HUES6 (cell line): ENCODE measurements at regions not wholly inside any gene's neighbourhood (a gene's known extent, or its start where the extent isn't known, plus 50 kb on each side); places are given as distances from the start of the nearest gene placed in this dataset.

Experiments
- H3K27ac ChIP-seq: 2 replicates; pipeline ENCODE4 v1.7.0; 2013; ENCODE audit warnings: low read depth, mild to moderate bottlenecking, low read length, inconsistent platforms
- H3K27me3 ChIP-seq: 2 replicates; pipeline ENCODE4 v1.6.1; 2013; ENCODE audit warnings: low read length; ENCODE audit not compliant: control insufficient read depth, insufficient read depth
- H3K36me3 ChIP-seq: 2 replicates; pipeline ENCODE4 v1.6.1; 2013; ENCODE audit warnings: low read length; ENCODE audit not compliant: control insufficient read depth, insufficient read depth
- H3K4me1 ChIP-seq: 2 replicates; pipeline ENCODE4 v1.6.1; 2013; ENCODE audit warnings: low read length; ENCODE audit not compliant: control insufficient read depth, insufficient read depth
- H3K4me3 ChIP-seq: 2 replicates; pipeline ENCODE4 v1.5.1; 2013; ENCODE audit warnings: low read depth, low read length
- H3K9ac ChIP-seq: one replicate; pipeline ENCODE4 v1.6.1; 2013; ENCODE audit warnings: mild to moderate bottlenecking, low read length
- H3K9me3 ChIP-seq: 2 replicates; pipeline ENCODE4 v1.6.1; 2013; ENCODE audit warnings: low read depth, low read length; ENCODE audit not compliant: control insufficient read depth, insufficient read depth

DNA sequence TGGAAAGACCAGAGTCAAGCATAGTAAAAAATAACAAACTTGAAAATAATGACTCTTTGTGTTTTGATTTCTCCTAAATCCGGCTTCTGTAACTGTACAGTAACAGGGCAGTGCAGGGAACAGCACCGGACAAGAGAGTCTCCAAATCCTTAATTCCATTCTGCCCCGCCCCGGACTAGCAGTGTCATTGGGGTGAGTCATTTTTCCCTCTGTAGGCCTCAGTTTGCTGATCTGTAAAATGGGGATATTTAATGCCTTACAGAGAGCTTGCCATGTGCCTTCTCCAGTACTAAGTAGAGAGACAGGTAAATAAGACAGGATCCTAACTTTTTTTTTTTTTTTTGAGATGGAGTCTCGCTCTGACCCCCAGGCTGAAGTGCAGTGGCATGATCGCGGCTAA is 83.6 kb upstream of the TBC1D3K start:
- no peaks in the 10 kb centered on the region for H3K27me3 ChIP-seq
- H3K9me3 ChIP-seq, result no peaks in the 10 kb centered on the region
- H3K4me3 ChIP-seq, result no peak overlapping the region
- no peak overlapping the region for H3K9ac ChIP-seq
- H3K36me3 ChIP-seq, result no peaks in the 10 kb centered on the region
- H3K27ac ChIP-seq, result no peak overlapping the region
- no peaks in the 10 kb centered on the region for H3K4me1 ChIP-seq

DNA sequence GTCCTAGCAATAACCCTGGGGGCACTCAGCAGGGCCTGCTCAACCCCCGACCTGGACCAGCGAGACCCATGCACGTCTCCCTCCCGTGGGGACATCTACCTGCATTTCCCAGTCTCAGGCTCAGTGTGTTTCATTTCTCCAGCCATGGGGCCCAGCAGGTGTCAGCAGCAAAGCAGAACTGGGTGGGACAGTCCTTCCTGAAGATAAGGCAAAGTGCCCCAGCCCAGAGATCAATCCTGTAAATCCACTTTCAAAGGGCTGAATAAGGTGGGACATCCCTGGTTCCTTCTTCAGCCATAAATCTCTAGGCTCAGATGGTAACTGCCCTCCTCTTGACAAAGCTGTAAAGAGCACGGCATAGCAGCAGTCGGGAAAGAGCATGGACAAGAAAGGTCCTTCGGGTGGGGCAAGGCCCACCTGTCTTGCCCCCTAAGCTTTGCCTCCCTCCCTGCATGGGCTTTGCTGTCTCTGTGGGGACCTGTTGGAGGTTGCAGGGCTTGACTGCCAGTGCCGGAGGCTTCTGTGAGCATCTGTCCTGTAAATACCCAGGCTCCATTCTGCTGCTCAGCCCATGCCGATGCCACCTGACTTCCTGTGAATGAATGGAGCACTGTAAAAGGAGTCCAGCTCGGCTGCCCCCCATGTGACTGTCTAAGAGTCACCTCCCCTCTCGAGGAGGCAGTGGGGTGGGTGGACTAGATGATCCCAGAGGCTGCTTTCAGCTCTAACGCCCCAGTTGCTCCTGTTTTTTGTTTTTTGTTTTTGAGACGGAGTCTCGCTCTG is 84.8 kb upstream of the TBC1D3K start:
- Histone ChIP-seq H3K4me3 (no peak overlapping the region), H3K27me3 (no peaks in the 10 kb centered on the region), H3K27ac (no peak overlapping the region), H3K9me3 (no peaks in the 10 kb centered on the region), H3K36me3 (no peaks in the 10 kb centered on the region), H3K9ac (no peak overlapping the region), H3K4me1 (no peaks in the 10 kb centered on the region)

DNA sequence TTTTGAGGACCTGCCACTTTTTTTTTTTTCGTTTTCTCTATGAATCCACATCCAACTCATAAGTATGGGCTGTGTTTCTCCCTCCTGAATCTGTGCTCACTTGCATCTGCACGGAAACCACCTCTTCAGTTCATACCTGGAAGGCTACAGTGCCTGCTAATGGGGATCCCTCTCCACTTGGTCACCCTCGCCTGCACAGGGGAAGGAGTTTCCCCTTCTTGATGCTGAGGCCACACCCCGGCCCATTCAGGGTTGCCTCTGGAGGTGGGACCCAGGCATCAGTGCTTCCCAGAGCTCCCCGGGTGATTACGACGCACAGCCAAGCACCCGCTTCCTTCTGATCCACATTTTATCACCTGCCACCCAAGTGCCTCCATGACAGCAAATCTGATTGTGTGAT is 85.9 kb upstream of the TBC1D3K start:
- Histone ChIP-seq H3K36me3 (no peaks in the 10 kb centered on the region), H3K9ac (no peak overlapping the region), H3K9me3 (no peaks in the 10 kb centered on the region), H3K4me3 (no peak overlapping the region), H3K27me3 (no peaks in the 10 kb centered on the region), H3K4me1 (no peaks in the 10 kb centered on the region), H3K27ac (no peak overlapping the region)

DNA sequence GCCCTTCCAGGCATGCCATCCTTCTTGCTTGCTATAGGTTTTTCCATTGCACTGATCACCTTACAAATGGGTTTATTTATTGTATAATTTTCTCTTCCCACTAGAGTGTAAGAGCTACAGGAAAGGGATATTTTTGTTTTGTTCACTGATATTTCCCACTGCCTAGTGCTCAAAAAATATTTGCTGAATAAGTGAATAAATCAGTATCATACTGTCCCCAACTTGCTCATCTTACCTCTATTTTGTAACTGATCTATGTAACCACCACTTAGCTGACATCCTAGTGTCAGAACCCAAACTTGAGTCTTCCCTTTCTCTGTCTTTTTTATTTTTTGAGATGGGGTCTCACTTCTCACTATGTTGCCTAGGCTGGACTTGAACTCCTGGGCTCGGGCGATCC is 87.6 kb upstream of the TBC1D3K start:
- Histone ChIP-seq H3K4me3 (no peak overlapping the region), H3K36me3 (no peaks in the 10 kb centered on the region), H3K4me1 (no peaks in the 10 kb centered on the region), H3K27me3 (no peaks in the 10 kb centered on the region), H3K9ac (no peak overlapping the region), H3K9me3 (no peaks in the 10 kb centered on the region), H3K27ac (no peak overlapping the region)

DNA sequence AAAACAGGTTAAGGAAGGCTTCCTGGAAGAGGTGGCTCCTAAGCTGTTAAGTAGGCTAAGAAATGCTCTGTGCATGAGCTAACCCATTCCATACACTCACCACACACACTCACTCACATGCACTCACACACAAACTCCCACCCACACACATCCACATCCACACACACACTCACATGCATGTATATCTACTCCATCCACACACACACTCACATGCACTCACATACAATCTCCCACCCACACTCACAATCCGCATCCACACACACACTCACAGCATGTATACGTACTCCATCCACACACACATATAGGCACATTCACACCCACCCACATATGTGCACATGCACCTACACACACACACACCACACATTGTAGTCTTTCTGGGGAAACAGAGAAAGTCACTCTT is 89.3 kb upstream of the HNF1B start:
- no peak overlapping the region for H3K9ac ChIP-seq
- no peaks in the 10 kb centered on the region for H3K36me3 ChIP-seq
- no peaks in the 10 kb centered on the region for H3K9me3 ChIP-seq
- H3K4me3 ChIP-seq, result no peak overlapping the region
- no peaks in the 10 kb centered on the region for H3K27me3 ChIP-seq
- no peak overlapping the region for H3K27ac ChIP-seq
- H3K4me1 ChIP-seq, result peaks cover 10% of the 10 kb centered on the region

DNA sequence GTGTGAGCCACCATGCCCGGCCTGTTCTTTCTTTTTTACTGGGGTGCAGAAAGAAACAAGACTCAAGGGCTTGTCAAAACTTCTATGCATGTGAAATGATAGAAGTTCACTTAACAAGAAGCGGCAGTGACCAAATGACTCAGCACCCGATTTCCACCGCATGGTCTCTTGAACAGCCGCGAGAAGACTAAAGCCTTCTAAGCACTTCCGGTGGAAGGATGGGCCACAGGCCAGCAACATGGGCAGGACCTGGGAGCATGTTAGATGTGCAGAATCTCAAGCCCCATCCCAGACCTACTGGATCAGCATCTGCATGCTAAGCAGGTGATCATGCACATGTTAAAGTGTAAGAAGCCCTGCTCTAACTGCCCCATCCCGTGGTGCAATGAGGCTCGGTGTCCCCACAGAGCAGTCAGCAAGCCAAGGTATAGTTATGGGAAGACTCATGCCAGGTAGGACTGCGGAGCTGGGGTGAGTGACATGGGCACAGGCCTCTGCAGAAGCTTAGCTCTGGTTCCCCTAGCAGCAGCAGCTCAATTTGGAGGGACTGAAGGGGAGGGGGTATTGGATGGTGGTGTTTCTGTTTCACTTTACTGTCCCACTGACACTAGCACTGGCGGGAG is 88.5 kb upstream of the HNF1B start:
- Histone ChIP-seq H3K27me3 (no peaks in the 10 kb centered on the region), H3K27ac (no peak overlapping the region), H3K4me1 (peaks cover 17% of the 10 kb centered on the region), H3K36me3 (no peaks in the 10 kb centered on the region), H3K4me3 (no peak overlapping the region), H3K9ac (no peak overlapping the region), H3K9me3 (no peaks in the 10 kb centered on the region)

DNA sequence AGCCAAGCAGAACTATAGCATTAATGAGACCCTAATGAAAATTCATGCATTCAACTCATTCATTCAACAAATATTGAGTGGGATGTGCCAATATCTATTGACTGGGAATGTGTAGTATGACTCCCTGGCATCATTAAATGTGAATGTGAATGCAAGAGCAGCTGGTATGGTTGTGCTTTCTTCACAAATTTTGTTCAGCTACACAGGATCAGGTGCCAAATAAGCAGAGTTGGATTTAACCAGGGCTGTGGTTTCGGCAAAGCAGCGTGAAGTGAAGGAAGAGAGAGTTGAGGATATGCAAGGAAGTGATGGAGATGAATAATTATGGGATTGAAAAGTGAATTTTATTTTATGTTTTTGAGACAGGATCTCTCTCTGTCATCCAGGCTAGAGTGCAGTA is 87.1 kb upstream of the HNF1B start:
- no peaks in the 10 kb centered on the region for H3K27me3 ChIP-seq
- no peak overlapping the region for H3K27ac ChIP-seq
- H3K9me3 ChIP-seq, result no peaks in the 10 kb centered on the region
- H3K4me1 ChIP-seq, result peaks cover 19% of the 10 kb centered on the region
- H3K9ac ChIP-seq, result no peak overlapping the region
- no peaks in the 10 kb centered on the region for H3K36me3 ChIP-seq
- no peak overlapping the region for H3K4me3 ChIP-seq

DNA sequence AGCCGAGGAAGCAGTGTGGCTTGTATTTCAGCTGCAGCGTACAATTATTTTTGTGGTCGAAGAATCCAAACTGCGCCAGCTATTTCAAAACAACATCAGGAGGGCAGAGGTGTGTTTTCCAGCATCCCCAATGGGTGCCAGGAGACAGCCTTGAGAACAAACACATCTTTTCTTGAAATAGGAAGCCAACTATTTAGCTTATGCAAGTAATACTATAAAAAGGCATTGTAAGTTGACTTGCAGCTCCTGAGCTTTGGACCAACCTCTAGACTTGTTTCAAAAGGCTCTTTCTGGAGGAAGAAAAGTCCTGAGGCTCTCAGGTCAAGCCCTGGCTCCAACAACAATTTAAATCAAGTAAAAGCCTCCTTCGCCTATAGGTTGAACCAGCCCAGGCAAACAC is 86.6 kb upstream of the HNF1B start:
- Histone ChIP-seq H3K4me3 (no peak overlapping the region), H3K27me3 (no peaks in the 10 kb centered on the region), H3K27ac (no peak overlapping the region), H3K4me1 (peaks cover 19% of the 10 kb centered on the region), H3K9ac (no peak overlapping the region), H3K36me3 (no peaks in the 10 kb centered on the region), H3K9me3 (no peaks in the 10 kb centered on the region)

DNA sequence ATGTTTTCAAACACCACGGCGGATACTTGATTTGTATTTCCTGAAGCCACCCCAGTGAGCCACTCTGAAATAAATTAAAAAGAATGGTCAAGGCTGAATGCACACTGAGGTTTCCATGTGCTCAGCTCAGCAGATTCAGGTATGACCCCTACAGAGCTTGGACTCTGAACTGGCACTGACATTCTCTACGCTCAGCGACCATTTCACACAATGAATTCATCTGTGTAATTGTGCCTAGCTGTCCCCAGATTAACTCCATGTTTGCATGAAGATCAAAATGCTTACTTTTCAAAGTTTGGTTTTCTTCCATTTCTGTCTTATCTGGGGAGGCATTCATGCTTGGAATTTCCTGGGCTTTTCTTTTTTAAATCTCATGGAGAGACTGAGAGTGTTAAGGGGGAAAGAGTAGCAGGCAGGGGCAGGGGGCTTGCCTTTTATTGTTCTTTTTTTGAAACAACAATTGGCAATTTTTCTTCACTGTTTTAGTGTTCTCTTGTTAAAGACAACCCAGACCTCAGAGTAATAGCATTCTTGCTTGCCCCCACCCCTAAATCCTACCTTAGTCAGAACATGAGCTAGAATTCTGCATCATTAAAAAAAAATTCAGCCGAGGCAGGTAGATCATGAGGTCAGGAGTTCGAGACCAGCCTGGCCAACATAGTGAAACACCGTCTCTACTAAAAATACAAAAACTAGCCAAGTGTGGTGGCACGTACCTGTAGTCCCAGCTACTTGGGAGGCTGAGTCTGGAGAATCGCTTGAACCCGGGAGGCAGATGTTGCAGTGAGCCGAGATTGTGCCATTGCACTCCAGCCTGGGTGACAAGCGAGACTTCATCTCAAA is 85.5 kb upstream of the HNF1B start:
- Histone ChIP-seq H3K4me1 (peaks cover 24% of the 10 kb centered on the region), H3K9ac (no peak overlapping the region)

DNA sequence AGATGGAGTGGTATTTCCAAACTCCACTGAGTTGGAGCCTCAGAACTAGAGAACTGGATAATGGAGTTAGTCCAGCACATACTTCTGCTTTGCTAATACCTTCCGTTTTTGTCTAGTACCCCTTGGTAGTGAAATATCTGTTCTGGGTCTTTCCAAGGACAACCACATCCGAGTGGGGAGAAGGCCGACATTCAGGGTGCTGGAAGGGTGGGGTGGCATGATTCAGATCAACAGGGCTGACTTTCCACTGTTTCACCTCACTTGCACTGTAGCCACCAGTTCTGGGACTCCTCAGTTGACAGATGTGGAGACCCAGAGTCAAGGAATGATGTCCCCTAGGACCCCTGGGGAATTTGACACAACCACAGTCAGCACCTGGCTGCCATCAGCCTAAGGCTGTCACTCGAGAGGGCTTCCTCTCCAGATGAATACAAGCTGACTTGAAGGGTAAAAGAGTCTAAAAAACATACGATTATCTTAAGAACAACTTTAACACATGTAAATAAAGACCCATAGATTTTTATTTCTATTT is 84.8 kb upstream of the HNF1B start:
- Histone ChIP-seq H3K27ac (no peak overlapping the region), H3K9ac (no peak overlapping the region), H3K36me3 (no peaks in the 10 kb centered on the region), H3K4me3 (no peak overlapping the region), H3K27me3 (no peaks in the 10 kb centered on the region), H3K9me3 (no peaks in the 10 kb centered on the region), H3K4me1 (peaks cover 30% of the 10 kb centered on the region)

More for the DNA sequence above, 85.5 kb upstream of the HNF1B start:
- Histone ChIP-seq H3K4me3 (no peak overlapping the region), H3K27ac (no peak overlapping the region), H3K36me3 (no peaks in the 10 kb centered on the region), H3K9me3 (no peaks in the 10 kb centered on the region), H3K27me3 (no peaks in the 10 kb centered on the region)

DNA sequence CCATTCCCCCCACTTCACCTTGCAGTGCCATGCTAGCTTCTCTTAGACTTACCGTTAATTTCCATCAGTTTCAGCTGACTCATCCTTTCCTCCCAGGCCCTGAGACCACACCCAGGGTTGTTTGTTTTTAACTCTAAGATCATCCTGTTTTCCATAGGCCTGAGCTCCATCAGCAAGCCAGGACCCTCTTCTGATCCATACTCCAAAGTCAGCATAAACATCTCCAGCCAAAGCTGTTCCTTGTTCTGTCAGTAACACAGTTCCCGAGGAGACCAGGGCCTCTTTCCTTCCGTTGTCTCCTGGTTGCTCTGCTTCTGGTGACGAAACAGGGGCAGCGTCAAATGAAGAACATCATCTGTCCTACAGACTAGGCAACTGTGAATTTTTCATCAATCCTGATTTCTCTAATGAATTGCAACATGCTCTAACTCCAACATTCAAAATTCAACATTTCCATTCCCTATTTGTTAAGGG is 83.8 kb upstream of the HNF1B start:
- Histone ChIP-seq H3K4me3 (no peak overlapping the region), H3K9ac (no peak overlapping the region), H3K27ac (no peak overlapping the region), H3K4me1 (peaks cover 34% of the 10 kb centered on the region), H3K9me3 (no peaks in the 10 kb centered on the region), H3K36me3 (no peaks in the 10 kb centered on the region), H3K27me3 (no peaks in the 10 kb centered on the region)
